ENCODE measurements at regions not wholly inside any gene's neighbourhood (a gene's known extent, or its start where the extent isn't known, plus 50 kb on each side); places are given as distances from the start of the nearest gene placed in this dataset.

- ChIA-PET CTCF (ENCODE audit: unreplicated experiment) (no interaction called here), POLR2A (no interaction called here)
- TF ChIP-seq EZH2phosphoT487 (IDR thresholded peaks at IDR 0.05; ENCODE audit: borderline replicate concordance, low read depth, low read length) (no peak), CTCF (conservative IDR thresholded peaks at IDR 0.05; ENCODE audit: low read length) (no peak)
- Histone ChIP-seq H3K9me2 (ENCODE audit: insufficient read depth, low read length) (no peaks in the 10 kb centered on the region), H4K20me1 (ENCODE audit: insufficient read depth, low read length) (no peaks in the 10 kb centered on the region), H3K4me1 (ENCODE audit: insufficient read depth, low read length, poor library complexity, severe bottlenecking) (no peaks in the 10 kb centered on the region), H3K4me2 (ENCODE audit: low read length) (no peak overlapping the region), H3K27ac (ENCODE audit: low read depth, low read length, poor library complexity, severe bottlenecking) (no peak overlapping the region), H3K4me3 (ENCODE audit: low read depth, low read length, poor library complexity, severe bottlenecking) (no peak overlapping the region), H3K36me3 (ENCODE audit: insufficient read depth, low read length) (no peaks in the 10 kb centered on the region), H3K79me2 (ENCODE audit: insufficient read depth, low read depth, low read length) (no peaks in the 10 kb centered on the region), H2AFZ (ENCODE audit: low read length) (no peak overlapping the region), H3K9me3 (ENCODE audit: low read length) (no peaks in the 10 kb centered on the region)
- no TSS peak for BruUV-seq (replicated peaks)
- DNase-seq (ENCODE audit: low spot score): no peak
- intact Hi-C loops (cut with micrococcal nuclease; ENCODE audit: unreplicated experiment): no loop called here
Measured at GRCh38 chr10:3008518-3009195, 58.7 kb upstream of the PFKP start.

GRCh38 chr10:3006607-3007006 lies 60.7 kb upstream of the PFKP start:
- H3K36me3 ChIP-seq (ENCODE audit: insufficient read depth, low read length): no peaks in the 10 kb centered on the region
- H3K27ac ChIP-seq (ENCODE audit: low read depth, low read length, poor library complexity, severe bottlenecking): no peak overlapping the region
- no peaks in the 10 kb centered on the region for H4K20me1 ChIP-seq (ENCODE audit: insufficient read depth, low read length)
- no TSS peak for BruUV-seq (replicated peaks)
- CTCF ChIA-PET (ENCODE audit: unreplicated experiment): no interaction called here
- DNase-seq (ENCODE audit: low spot score): no peak
- H3K9me2 ChIP-seq (ENCODE audit: insufficient read depth, low read length): no peaks in the 10 kb centered on the region
- H2AFZ ChIP-seq (ENCODE audit: low read length): no peak overlapping the region
- POLR2A ChIA-PET: no interaction called here
- H3K4me1 ChIP-seq (ENCODE audit: insufficient read depth, low read length, poor library complexity, severe bottlenecking): no peaks in the 10 kb centered on the region
- no peaks in the 10 kb centered on the region for H3K79me2 ChIP-seq (ENCODE audit: insufficient read depth, low read depth, low read length)
- intact Hi-C loops (cut with micrococcal nuclease; ENCODE audit: unreplicated experiment): no loop called here
- H3K4me3 ChIP-seq (ENCODE audit: low read depth, low read length, poor library complexity, severe bottlenecking): no peak overlapping the region
- TF ChIP-seq CTCF (conservative IDR thresholded peaks at IDR 0.05; ENCODE audit: low read length) (no peak), EZH2phosphoT487 (IDR thresholded peaks at IDR 0.05; ENCODE audit: borderline replicate concordance, low read depth, low read length) (no peak)
- H3K9me3 ChIP-seq (ENCODE audit: low read length): no peaks in the 10 kb centered on the region
- H3K4me2 ChIP-seq (ENCODE audit: low read length): no peak overlapping the region

- H3K4me2 ChIP-seq (ENCODE audit: low read length): no peak overlapping the region
- POLR2A ChIA-PET: no interaction called here
- H3K4me1 ChIP-seq (ENCODE audit: insufficient read depth, low read length, poor library complexity, severe bottlenecking): no peaks in the 10 kb centered on the region
- no TSS peak for BruUV-seq (replicated peaks)
- CTCF ChIA-PET (ENCODE audit: unreplicated experiment): no interaction called here
- H3K9me2 ChIP-seq (ENCODE audit: insufficient read depth, low read length): no peaks in the 10 kb centered on the region
- intact Hi-C loops (cut with micrococcal nuclease; ENCODE audit: unreplicated experiment): no loop called here
- H3K4me3 ChIP-seq (ENCODE audit: low read depth, low read length, poor library complexity, severe bottlenecking): no peak overlapping the region
- no peak overlapping the region for H2AFZ ChIP-seq (ENCODE audit: low read length)
- no peaks in the 10 kb centered on the region for H3K79me2 ChIP-seq (ENCODE audit: insufficient read depth, low read depth, low read length)
- DNase-seq (ENCODE audit: low spot score): no peak
- no peak for TF ChIP-seq CTCF (conservative IDR thresholded peaks at IDR 0.05; ENCODE audit: low read length)
- no peak for TF ChIP-seq EZH2phosphoT487 (IDR thresholded peaks at IDR 0.05; ENCODE audit: borderline replicate concordance, low read depth, low read length)
- no peaks in the 10 kb centered on the region for H3K36me3 ChIP-seq (ENCODE audit: insufficient read depth, low read length)
- no peak overlapping the region for H3K27ac ChIP-seq (ENCODE audit: low read depth, low read length, poor library complexity, severe bottlenecking)
- H4K20me1 ChIP-seq (ENCODE audit: insufficient read depth, low read length): no peaks in the 10 kb centered on the region
- H3K9me3 ChIP-seq (ENCODE audit: low read length): no peaks in the 10 kb centered on the region
Measured at GRCh38 chr10:3006093-3006492, 61.3 kb upstream of the PFKP start.
